ENCODE measurements at regions not wholly inside any gene's neighbourhood (a gene's known extent, or its start where the extent isn't known, plus 50 kb on each side); places are given as distances from the start of the nearest gene placed in this dataset.
"Not testable (repeated sequence)": the region's sequence is repeated elsewhere in the genome, so short reads cannot be mapped to it uniquely, and the experiment has no call there.

DNA sequence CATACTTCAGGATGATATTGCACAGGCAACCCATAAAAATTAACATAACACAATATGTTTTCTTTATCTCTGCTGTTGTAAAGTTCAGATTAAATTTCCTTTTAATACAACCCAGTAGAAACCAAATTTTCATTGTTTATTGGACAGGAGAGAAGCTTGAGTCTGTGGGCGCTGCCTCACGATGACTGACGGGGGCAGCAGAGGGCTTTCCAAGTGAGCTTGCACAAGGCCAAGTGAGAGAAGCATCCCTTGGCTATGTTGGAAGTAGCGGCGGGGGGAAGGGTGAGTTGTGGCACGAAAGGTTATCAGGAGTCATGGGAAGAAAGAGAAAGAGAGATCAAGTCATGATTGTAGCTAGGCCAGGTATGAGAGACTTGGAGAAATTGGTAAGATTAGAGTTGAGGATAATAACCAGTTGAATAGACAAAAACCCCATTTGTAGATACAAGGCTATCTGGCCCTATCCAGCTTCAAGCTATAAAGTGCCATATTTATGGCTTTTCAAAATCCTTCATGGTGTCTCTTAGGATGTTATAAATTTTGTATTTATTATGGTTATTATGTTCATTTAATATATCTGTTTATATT lies 413.7 kb upstream of the FAM98A start:
- DNase-seq: peak; percentile 1 to 7

DNA sequence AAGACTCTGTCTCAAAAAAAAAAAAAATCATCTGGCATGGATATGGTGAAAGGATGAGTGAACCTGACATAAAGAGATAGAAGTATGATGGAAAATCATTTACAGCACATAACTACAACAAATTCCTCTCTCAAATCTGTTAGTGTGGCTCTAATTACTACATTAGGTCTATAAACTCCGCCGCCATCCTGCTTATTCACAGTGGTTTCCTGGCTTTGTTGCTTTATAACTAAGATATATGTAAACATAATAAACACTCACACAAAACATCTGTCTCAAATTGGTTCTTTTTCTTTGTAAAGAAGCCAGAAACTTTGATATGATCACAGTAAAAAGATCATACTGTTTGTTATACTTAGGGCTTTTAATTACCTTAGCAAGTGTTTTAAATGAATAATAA lies 412.6 kb upstream of the FAM98A start:
- no peak for DNase-seq

DNA sequence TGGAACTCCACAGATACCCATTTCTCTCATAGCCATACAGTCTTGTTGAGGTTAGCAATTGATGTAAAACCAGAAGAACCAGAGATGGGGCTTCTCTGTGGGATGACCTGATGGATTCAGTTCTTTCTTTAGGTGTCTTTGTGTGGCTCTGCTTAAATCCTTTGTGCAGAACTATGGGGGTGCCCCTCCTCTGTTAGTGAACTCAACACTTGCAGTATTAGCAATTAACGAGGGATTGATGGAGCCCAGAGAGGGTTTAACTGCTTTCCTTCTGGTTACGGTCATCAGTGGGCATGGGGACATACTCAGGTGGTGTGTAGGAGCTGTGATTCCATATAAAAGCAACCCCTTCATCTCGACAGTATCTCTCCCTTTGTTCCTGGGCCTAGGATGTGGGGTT lies 406.8 kb upstream of the FAM98A start:
- no peak for DNase-seq

DNA sequence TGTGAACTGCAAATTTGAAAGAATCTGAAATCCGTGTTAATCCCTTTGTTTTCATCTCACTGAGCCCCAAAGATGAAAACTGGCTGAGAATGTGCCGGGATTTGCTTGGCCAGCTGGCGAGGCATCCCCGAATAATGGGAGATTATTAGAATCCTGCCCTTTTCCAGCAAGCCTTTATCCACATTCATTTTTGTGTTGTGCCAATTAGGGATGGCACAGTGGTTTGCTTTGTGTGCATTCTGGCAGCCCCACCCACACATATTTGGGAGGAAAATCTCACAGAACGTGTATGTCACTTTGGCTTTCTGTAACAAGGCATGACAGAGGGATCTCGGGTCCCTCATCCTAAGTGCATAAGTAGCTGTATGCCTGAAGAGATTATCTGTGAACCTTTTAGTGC lies 405.8 kb upstream of the FAM98A start:
- no peak for DNase-seq

DNA sequence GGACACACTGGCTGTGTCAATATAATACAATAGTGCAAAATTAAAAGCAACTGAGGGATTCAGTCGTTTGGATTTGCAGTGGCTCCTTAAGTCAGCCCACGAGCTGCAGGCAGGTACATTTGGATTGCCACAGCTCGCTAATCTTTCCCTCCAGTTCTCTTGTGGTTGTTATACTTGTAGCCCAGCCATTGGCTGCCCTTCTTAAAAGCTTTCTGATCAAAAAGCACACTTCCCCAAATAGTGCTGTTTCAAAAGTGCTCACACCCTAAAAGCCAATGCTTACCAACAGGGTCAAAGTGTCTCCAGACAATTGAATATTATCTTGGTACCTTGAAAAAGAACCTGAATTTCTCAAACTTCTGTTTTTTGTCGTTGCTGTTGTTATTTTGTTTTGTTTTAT lies 404.7 kb upstream of the FAM98A start:
- DNase-seq: no peak

DNA sequence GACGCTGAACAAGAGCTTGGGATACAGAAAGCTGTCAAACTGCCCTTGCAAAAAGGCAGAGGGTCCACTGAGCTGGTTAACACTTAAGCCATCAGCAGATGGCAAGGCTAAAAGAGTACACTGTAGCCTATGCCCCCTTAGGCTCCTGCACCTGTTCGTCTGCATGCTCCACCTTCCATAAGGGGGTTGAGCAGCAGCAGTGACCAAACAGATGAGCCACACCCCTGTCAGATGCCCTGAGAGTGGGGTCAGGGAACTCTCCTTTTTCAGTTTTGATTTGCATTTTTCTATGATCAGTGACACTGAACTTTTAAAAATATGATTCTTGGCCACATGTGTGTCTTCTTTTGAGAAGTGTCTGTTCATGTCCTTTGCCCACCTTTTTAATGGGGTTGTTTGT lies 402.5 kb upstream of the FAM98A start:
- no peak for DNase-seq

DNA sequence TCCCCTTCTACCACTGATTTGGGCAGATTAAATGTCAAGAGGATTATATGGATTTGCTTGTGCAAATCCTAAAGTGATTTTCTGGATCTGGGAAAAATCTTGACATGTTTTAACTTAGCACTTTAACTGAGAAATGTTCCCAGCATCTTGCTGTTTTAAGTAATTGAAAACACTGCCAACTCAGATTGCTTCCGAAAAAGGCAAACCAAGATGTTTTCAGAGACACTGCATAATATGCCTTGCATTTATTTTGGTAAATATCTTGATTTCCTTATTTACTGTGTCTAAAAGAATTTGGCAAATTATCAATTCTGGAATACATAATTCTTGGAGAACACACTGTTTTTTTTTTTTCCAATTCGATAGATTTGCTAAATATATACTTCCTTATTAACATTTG lies 385.0 kb upstream of the FAM98A start:
- no peak for DNase-seq

DNA sequence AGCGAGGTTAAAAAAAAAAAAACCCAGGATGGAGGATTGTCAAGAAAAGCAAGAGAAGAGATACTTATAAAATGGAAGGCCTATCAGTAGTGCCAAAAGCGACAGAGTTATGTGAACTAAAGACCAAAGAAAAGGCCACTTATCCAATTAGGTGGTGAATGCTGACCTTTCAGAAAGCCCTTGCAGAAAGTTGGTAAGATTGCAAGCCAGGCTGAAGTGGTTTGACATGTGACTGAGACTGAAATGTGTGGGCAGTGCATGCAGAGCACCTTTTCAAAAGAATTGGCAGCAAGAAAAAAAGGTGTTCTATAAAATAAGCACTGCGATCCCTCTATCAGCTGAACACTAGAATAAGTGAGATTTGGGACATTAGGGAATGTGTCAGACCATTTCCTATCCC lies 379.4 kb upstream of the FAM98A start:
- no peak for DNase-seq

DNA sequence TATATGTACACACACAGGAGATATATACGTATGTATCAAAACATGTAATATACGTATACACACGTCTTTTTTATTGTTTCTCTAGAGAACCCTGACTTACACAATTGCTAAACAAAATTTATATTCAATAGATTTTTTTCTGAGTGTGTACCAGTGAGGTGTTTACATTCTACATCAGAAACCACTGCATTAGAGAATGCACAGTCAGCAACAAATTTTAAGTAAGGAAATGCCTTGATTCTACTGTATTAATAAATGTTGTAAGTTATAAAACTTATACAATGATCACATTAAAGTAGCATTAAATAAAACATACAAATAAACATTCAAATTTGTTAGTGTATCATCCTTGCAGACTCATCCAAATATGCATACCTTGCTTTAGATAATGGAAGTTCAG lies 376.4 kb upstream of the FAM98A start:
- no peak for DNase-seq

DNA sequence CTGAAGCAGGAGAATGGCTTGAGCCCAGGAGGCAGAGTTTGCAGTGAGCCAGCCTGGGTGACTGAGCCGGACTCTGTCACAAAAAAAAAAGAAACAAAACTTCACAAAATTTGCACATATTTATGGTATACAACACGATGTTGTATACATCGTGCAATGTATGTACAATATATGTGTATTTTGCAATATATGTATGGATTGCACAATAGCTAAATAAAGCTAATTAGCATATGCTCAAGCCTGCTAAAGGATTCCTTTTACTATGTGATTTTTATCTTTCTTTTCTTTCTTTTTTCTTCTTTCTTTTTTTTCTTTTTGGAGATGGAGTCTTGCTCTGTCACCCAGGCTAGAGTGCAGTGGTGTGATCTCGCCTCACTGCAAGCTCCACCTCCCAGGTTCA lies 368.0 kb upstream of the FAM98A start:
- DNase-seq: no peak

DNA sequence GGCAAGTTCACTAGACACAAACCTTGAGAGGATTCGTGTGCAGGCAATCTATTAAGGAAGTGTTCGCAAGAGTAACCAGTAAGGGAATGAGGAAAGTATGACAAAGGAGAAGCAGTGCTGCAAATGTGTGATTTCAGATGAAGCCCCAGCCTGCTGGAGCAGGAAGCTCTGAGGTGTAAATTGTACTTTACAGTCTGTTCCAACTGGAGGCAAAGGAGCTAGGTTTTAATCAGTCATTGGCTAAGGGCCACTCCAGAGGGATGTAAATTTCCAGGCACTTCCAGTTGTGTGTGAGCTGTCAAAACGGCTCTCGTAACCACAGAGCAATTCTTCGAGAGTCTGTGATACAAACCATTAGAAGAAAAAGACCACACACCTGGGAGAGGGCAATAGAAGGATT lies 359.5 kb upstream of the FAM98A start:
- DNase-seq: no peak

DNA sequence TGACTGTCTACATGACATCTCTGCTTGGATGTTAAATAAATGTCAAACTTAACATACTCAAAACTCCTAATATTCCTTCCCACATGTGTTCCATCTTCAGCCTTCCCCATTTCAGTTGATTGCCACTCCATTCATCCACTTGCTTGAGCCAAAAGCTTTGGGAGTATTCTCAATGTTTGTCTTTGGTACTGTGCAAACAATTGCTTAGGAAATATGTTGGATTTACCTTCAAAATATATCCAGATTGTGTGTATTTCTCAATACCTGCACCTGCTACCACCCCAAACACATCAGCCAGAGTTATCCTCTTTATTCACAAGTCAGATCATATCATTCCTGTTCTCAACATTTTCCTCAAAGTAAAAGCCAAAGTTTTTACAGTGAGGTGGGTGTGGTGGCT lies 350.3 kb upstream of the FAM98A start:
- no peak for DNase-seq

DNA sequence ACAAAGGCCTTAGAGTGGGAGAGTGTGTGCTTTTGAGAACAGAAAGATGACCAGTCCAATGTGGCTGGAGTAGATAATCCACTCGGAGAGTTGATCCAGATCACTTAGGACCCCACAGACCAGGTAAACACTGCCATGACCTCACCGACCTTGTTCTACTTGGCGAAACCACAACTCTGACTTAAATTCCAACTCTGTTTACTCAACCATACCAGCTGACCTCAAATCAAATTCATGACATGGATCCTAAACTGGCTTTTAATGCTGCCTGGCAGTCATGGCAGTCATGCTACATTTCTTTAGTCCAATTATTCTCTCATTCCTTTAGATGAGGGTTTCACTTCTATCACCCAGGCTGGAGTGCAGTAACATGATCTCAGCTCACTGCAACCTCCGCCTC lies 347.1 kb upstream of the FAM98A start:
- no peak for DNase-seq

DNA sequence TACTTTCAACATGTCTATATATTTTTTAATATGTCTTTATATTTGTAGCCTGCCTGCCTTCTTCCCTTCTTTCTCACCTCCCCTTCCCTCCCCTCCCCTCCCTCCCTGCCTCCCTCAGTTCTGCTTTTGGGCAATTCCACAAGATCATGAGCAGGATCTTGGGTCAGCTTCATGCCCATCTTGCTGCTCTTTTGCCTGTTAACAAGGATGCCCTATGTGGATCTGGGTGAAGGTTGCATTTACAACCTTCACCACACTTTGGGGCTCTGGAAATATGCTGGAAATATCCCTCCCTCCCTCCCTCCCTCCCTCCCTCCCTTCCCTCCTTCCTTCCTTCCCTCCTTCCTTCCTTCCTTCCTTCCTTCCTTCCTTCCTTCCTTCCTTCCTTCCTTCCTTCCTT lies 334.1 kb upstream of the FAM98A start:
- DNase-seq: no peak

DNA sequence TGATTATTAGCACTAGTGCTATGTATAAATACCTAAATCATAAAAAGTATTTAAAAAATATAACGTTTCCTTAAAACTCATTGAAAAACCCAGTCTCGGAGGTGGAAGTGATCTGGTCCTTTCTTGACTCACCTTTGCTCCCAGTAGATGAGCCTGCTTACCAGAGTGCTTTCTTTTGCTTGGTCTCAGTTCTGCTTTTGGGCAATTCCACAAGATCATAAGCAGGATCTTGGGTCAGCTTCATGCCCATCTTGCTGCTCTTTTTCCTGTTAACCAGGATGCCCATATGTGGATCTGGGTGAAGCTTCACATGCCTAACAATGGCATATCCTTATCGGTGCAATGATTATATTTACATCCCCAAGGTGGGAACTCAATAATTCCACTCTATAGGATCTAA lies 332.1 kb upstream of the FAM98A start:
- no peak for DNase-seq

DNA sequence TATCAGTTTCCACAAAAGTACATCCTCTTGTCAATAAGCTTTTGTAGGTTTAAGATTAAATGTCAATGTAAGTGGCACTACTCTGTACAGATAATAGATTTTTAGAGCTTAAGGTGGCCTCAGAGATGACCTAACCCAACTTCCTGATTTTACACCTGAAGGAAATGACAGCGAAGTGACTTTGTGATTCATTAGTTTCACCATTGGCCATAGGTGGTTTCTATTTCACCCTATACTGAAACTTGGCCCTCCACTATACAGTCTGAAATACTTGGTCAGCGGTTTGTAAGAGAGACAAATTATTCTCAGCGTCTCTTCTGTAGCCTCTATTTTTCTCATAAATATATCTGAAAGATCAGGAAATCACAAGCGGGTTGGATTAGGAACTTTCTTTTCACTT lies 330.4 kb upstream of the FAM98A start:
- DNase-seq: no peak

DNA sequence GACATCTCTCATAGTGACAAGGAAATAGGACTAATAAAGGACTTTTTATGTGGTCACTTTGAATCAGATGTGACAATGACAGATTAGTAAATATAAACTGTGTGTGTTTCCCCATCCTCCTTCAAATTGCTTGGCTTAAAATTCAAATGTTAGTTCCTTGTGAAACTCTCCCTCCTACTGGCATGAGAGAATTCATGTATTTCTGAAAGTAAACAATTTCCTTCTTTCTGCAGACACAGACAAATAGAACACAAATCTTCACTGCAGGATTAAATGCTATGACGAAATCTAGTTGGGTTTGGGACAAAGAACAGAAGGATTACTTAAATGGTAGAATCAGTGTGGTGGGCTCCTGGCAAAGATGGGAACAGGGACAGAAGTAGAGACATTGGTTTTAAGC lies 328.7 kb upstream of the FAM98A start:
- no peak for DNase-seq

DNA sequence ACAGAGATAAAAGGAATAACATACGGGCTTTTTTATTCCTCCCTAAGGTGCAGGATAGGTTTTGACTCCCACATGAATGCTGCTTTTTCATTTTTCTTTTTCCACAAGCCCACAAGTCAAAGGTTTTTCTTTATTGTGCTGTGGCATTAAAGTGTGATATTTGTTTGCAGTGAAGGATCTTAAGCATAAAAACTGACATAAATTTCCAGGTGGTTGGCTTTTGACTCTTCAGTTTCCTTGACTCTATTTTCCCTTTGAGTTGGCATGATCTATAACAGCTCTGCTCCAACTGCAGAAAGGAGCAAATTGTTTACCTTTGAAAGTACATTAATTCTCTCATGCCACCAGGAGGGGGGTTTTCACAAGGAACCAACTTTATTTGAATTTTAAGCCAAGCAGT lies 326.2 kb upstream of the FAM98A start:
- no peak for DNase-seq

DNA sequence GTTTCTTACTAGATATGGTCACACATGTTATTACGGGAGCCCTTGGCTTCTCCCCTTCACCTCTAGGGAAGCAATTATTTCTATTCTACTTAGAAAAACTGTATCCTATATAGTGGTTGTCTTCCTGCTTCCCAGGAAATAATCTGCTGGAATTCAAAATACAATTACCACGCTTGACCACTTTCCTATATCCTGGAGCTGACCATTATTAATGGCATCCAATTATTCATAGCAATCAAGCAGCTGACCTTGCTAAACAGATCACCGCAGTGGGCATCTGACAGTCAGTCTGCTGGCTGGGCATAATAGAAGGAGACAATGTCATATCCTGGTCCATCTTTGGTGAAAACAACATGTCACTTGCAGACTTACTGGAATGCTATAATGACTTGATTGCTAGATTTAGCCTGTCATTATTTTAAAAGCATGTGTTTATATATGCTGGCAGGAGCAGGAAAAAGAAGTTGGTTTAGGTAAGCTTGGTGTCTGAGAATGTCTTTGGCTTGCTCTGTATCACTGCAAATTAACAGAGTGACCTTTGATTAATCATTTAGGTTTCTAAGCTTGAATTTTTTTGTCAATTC lies 325.6 kb upstream of the FAM98A start:
- no peak for DNase-seq

DNA sequence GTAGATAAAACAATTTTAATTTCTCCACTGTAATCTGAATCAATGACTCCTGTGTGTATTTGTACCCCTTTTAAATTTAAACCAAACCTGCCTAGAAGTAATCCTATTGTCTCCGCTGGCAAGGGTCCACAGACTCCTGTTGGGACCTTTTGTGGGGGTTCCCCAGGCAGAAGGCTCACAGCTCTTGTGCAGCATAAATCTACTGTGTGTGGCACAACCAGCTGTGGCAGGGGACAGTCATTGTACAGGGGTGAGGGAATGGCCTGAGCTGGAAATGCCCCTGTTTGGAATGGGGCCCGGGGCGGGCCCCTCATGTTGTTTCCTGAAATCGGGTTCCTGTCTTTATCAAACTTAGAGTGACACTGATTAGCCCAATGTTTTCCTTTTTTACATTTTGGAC lies 318.2 kb upstream of the FAM98A start:
- no peak for DNase-seq

DNA sequence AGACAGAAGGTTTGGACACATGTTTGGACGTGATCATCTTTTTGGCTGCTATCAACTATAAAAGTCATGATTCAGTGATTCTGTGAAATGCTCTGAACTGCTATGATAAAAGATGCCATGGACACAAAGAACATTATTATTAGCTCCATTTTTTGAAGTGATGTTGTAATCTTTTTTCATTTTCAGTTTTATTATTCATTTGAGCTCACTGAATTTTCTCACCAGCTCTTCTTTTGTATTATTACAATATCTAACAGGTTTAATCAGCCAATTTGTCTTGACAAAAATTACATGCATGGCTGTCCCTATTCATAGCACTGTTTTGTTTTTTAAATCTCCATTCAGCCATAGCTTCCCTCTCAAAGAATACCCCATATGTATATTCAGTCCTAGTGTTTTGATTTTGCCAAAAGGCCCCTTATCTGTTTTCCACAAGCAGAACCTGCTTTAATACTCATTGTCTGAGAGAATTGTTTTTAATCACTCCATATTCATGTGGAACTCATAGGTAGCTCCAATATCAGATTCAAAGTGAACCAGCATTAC lies 314.0 kb upstream of the FAM98A start:
- no peak for DNase-seq

DNA sequence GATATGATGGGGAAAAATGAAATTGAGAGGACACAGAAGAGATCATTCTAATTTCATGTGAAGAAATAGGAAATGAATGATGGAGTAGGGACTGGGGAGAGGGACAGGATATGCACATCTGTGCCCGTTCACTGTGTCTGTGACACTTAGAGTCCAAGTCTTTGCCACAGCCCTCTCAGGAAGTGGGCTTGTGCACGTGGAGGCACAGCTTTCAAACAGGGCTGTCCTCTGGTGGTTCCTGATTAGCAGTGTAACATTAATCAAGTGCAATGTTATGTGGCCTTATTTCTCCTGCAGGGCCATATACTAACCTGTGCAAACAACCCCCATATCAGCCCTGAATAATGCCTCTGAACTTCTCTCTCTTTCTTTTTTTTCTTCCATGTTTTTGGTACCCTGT lies 312.2 kb upstream of the FAM98A start:
- DNase-seq: no peak

DNA sequence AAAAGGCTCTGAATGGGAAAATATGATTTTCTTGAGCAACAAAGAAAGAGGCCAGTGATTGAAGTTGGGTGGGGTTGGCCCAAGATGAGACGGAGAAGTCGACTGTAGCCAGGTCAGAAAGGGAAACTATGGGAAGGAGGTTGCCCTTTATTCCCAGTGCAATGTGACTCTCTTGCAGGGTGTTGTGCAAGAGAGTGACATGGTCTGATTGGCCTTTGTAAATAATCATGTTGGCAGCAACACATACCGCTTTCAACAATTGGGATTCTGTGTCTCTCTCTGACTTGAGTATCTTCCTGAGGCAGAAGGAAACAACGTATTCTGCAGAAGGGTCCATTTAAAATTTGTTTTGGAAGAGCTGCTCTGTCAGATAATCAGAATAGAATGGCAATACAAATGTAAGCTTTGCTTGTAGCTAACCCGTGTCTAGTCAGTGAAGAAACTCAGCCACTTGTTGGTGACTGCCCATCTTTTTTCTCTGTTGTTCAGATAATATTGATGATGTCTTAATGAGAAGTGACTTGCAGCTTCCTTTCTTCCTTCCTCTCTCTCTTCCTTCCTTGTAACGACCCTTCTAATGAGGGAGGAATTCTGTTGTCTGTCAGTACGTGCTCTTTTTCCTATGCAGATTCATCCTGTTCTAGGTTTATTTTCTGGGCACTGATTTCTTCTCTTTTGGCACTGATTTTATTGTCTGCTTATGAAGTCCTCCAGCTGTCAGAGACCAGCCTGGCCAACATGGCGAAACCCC lies 311.0 kb upstream of the FAM98A start:
- DNase-seq: no peak

DNA sequence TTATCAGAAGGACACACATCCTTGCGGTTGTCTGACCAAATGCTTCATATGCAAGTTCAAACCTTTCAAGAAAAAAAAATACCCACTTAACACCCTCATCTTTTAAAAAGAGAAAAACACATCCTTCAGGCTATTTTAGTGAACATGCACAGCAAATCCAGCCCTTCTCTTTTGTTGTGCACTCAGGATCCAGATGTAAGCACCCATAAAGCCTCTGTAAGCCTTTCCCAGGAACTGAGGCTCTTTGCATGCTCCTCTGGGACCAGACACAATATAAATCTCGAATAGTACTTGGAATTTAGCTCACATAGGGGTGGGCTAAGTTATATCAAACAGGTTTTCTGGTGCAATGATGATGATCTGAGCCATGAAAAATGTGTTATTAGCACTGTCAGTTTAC lies 308.8 kb upstream of the FAM98A start:
- no peak for DNase-seq

DNA sequence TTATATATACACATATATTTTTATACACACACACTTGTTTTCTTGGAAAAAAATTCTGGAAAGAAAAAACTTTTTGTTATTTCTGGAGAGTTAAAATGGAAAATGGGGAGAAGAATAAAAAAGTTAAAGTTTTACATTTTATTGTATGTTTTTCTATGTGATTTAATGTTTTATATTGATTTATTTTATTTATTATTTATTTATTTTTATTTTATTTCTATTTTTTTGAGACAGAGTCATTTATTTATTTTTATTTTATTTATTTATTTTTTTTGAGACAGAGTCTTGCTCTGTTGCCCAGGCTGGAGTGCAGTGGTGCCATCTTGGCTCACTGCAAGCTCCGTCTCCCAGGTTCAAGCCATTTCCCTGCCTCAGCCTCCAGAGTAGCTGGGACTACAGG lies 307.0 kb upstream of the FAM98A start:
- DNase-seq: not testable (repeated sequence)

Data from NCI-H2081 (cell line).